SK-N-SH (cell line): ENCODE measurements at regions not wholly inside any gene's neighbourhood (a gene's known extent, or its start where the extent isn't known, plus 50 kb on each side); places are given as distances from the start of the nearest gene placed in this dataset.

Experiments used
- CTCF ChIA-PET: fragments of 300-600, 350-600 bp; formaldehyde crosslinking; extraction: SDS; loops from one replicate; lab custom pipeline; 2021; lab: Yijun Ruan, JAX
- POLR2A ChIA-PET: fragments of 350-600 bp; sonication (Branson Sonifier 250); formaldehyde crosslinking; extraction: SDS; loops from one replicate; lab custom pipeline; 2020; ENCODE audit warnings: antibody characterized with exemption, inconsistent platforms; lab: Yijun Ruan, JAX
- DNase-seq: peaks from one replicate; pipeline ENCODE4 v3.0.0; 2012
- H2AFZ ChIP-seq: fragments of 200-600 bp; sonication (generic); 2 replicates; pipeline ENCODE4 v1.8.1; 2016; ENCODE audit warnings: antibody characterized with exemption, mild to moderate bottlenecking, low read depth
- H3F3A ChIP-seq: fragments of 200-600 bp; sonication (generic); replicated peaks from 2 replicates; pipeline ENCODE3; 2016; ENCODE audit warnings: antibody characterized with exemption, mild to moderate bottlenecking; ENCODE audit not compliant: insufficient read depth
- H3K27ac ChIP-seq, 2 experiments: fragments of 200-500 bp in 1 of 2; fragments of 200-600 bp in 1 of 2; sonication (Bioruptor generic) in 1 of 2; sonication (generic), shearing (Covaris generic) in 1 of 2; 2 replicates each; pipeline versions ENCODE4 v1.5.1 to v1.6.1; 2014 to 2016; ENCODE audit warnings: low read depth in 2 of 2, inconsistent platforms in 1 of 2, low read length in 1 of 2, mild to moderate bottlenecking in 1 of 2, mixed read lengths in 1 of 2
- H3K27me3 ChIP-seq: fragments of 200-600 bp; sonication (generic), shearing (Covaris generic); 2 replicates; pipeline ENCODE4 v1.6.1; 2016; ENCODE audit warnings: mixed run types; ENCODE audit not compliant: insufficient read depth
- H3K36me3 ChIP-seq, 2 experiments: fragments of 200-500 bp in 1 of 2; fragments of 200-600 bp in 1 of 2; sonication (Bioruptor generic) in 1 of 2; sonication (generic) in 1 of 2; replicated peaks in 1 of 2; 2 replicates each; pipeline versions ENCODE3 to v1.5.1; 2014 to 2016; ENCODE audit warnings: low read length in 1 of 2, mild to moderate bottlenecking in 1 of 2; ENCODE audit not compliant: insufficient read depth in 2 of 2, control insufficient read depth in 1 of 2
- H3K4me1 ChIP-seq, 2 experiments: fragments of 200-500 bp in 1 of 2; fragments of 200-600 bp in 1 of 2; sonication (Bioruptor generic) in 1 of 2; sonication (generic), shearing (Covaris generic) in 1 of 2; 2 replicates each; pipeline versions ENCODE4 v1.5.1 to v1.6.1; 2014 to 2016; ENCODE audit warnings: low read depth in 1 of 2, low read length in 1 of 2, mixed run types in 1 of 2; ENCODE audit not compliant: insufficient read depth in 2 of 2, control insufficient read depth in 1 of 2
- H3K4me2 ChIP-seq: fragments of 200-600 bp; sonication (generic), shearing (Covaris generic); 2 replicates; pipeline ENCODE4 v1.6.1; 2017; ENCODE audit warnings: mixed run types
- H3K4me3 ChIP-seq, 2 experiments: fragments of 200-500 bp in 1 of 2; fragments of 200-600 bp in 1 of 2; sonication (Bioruptor generic) in 1 of 2; sonication (generic), shearing (Covaris generic) in 1 of 2; 2 replicates each; pipeline versions ENCODE4 v1.5.1 to v1.8.1; 2014 to 2016; ENCODE audit warnings: low read depth in 2 of 2, inconsistent platforms in 1 of 2, low read length in 1 of 2, mild to moderate bottlenecking in 1 of 2, mixed read lengths in 1 of 2, moderate library complexity in 1 of 2
- H3K79me2 ChIP-seq: fragments of 200-600 bp; sonication (generic); 2 replicates; pipeline ENCODE4 v1.8.1; 2017; ENCODE audit warnings: mild to moderate bottlenecking; ENCODE audit not compliant: insufficient read depth
- H3K9ac ChIP-seq: fragments of 200-600 bp; sonication (generic); 2 replicates; pipeline ENCODE4 v1.6.1; 2017; ENCODE audit warnings: mixed run types
- H3K9me2 ChIP-seq: fragments of 200-600 bp; sonication (generic); 2 replicates; pipeline ENCODE4 v1.6.1; 2017; ENCODE audit warnings: mixed run types
- H3K9me3 ChIP-seq: fragments of 200-600 bp; sonication (generic); 2 replicates; pipeline ENCODE4 v1.6.1; 2017; ENCODE audit warnings: mixed run types, mild to moderate bottlenecking, moderate library complexity
- H4K20me1 ChIP-seq: fragments of 200-600 bp; sonication (generic); 2 replicates; pipeline ENCODE4 v1.6.1; 2017; ENCODE audit warnings: mild to moderate bottlenecking, mixed run types; ENCODE audit not compliant: insufficient read depth
- CTCF ChIP-seq: fragments of 200-600 bp; sonication (generic); IDR thresholded peaks from 2 replicates; pipeline ENCODE4 v1.6.1; 2017; ENCODE audit warnings: antibody characterized with exemption, mild to moderate bottlenecking, moderate library complexity
- FOSL2 ChIP-seq: IDR thresholded peaks from 2 replicates; pipeline ENCODE4 v1.4.0; 2012; ENCODE audit warnings: low read depth, mild to moderate bottlenecking, moderate library complexity, borderline replicate concordance
- FOXJ3 ChIP-seq: sonication (generic); formaldehyde crosslinking; IDR thresholded peaks from 2 replicates; pipeline ENCODE4 v1.5.1; 2020; ENCODE audit warnings: mild to moderate bottlenecking, missing genetic modification reagents
- GABPA ChIP-seq: IDR thresholded peaks from 2 replicates; pipeline ENCODE4 v1.4.0; 2012; ENCODE audit warnings: low read depth, mild to moderate bottlenecking
- IRF3 ChIP-seq: fragments of 150-350 bp; IDR thresholded peaks from 2 replicates; pipeline ENCODE4 v1.6.1; 2016; ENCODE audit warnings: mild to moderate bottlenecking, low read depth, low read length
- JUND ChIP-seq: IDR thresholded peaks from 2 replicates; pipeline ENCODE4 v1.4.0; 2012
- MEF2A ChIP-seq: IDR thresholded peaks from 2 replicates; pipeline ENCODE4 v1.4.0; 2012; ENCODE audit warnings: low read depth, borderline replicate concordance
- NFIC ChIP-seq: IDR thresholded peaks from 2 replicates; pipeline ENCODE4 v1.4.0; 2012; ENCODE audit warnings: borderline replicate concordance
- NRF1 ChIP-seq: IDR thresholded peaks from 2 replicates; pipeline ENCODE4 v1.6.1; 2012; ENCODE audit warnings: low read depth, mild to moderate bottlenecking, low read length
- POLR2AphosphoS5 ChIP-seq: IDR thresholded peaks from 2 replicates; pipeline ENCODE4 v1.6.1; 2012; ENCODE audit warnings: low read depth, low read length
- RAD21 ChIP-seq: IDR thresholded peaks from 2 replicates; pipeline ENCODE4 v1.6.1; 2012; ENCODE audit warnings: mild to moderate bottlenecking, low read length
- RCOR1 ChIP-seq: fragments of 150-350 bp; IDR thresholded peaks from 2 replicates; pipeline ENCODE4 v1.6.1; 2017; ENCODE audit warnings: antibody characterized with exemption, low read length
- SIN3A ChIP-seq: IDR thresholded peaks from 2 replicates; pipeline ENCODE4 v1.6.1; 2012; ENCODE audit warnings: low read depth, mild to moderate bottlenecking, low read length, moderate library complexity, borderline replicate concordance
- TAF1 ChIP-seq: IDR thresholded peaks from 2 replicates; pipeline ENCODE4 v1.6.1; 2012; ENCODE audit warnings: low read depth, mild to moderate bottlenecking, low read length, moderate library complexity, borderline replicate concordance
- TCF12 ChIP-seq: IDR thresholded peaks from 2 replicates; pipeline ENCODE4 v1.4.0; 2012
- TEAD4 ChIP-seq: IDR thresholded peaks from 2 replicates; pipeline ENCODE4 v1.4.0; 2012; ENCODE audit warnings: mild to moderate bottlenecking, borderline replicate concordance; ENCODE audit not compliant: insufficient read depth
- USF1 ChIP-seq: IDR thresholded peaks from 2 replicates; pipeline ENCODE4 v1.4.0; 2012; ENCODE audit warnings: low read depth, borderline replicate concordance
- USF2 ChIP-seq: fragments of 150-350 bp; IDR thresholded peaks from 2 replicates; pipeline ENCODE4 v1.6.1; 2017; ENCODE audit warnings: antibody characterized with exemption, low read length, low read depth, borderline replicate concordance
- YY1 ChIP-seq: IDR thresholded peaks from 2 replicates; pipeline ENCODE4 v1.4.0; 2012; ENCODE audit warnings: low read depth, mild to moderate bottlenecking
- WGBS: methylation state at CpG from one replicate; pipeline ENCODE4 v1.1.6; 2017; ENCODE audit warnings: low lambda C conversion rate; 5-methylcytosine and 5-hydroxymethylcytosine counted together

- Histone ChIP-seq H2AFZ (no peak overlapping the region), H3K4me1 (peaks cover 0 to 21% of the 10 kb centered on the region in 2 experiments; a peak in 1 of 4 replicates), H3K79me2 (no peaks in the 10 kb centered on the region), H3K27ac (no peak overlapping the region), H3K36me3 (no peaks in the 10 kb centered on the region), H3K27me3 (no peaks in the 10 kb centered on the region), H3K9ac (no peak overlapping the region), H3K4me2 (no peak overlapping the region), H3F3A (no peaks in the 10 kb centered on the region), H3K9me2 (no peaks in the 10 kb centered on the region), H4K20me1 (no peaks in the 10 kb centered on the region), H3K4me3 (no peak overlapping the region), H3K9me3 (no peaks in the 10 kb centered on the region)
- POLR2A ChIA-PET = no interaction called here
- WGBS = 19% methylated on average over 7 of the region's 7 CpGs
- no peak for TF ChIP-seq USF1
- no peak for TF ChIP-seq RAD21
- TF ChIP-seq JUND = no peak
- TF ChIP-seq NFIC = no peak
- no peak for TF ChIP-seq SIN3A
- DNase-seq = no peak
- CTCF ChIA-PET = interaction anchor here (0.6 to 1.1 kb wide), 2 partner anchors 17 to 881 kb away, joined by 3 read pairs; no protein-coding TSS in a partner anchor
Observed at GRCh38 chr2:15813481-15814266, 126.7 kb upstream of the MYCN start.

- Histone ChIP-seq H3K4me1 (peaks cover 0 to 23% of the 10 kb centered on the region in 2 experiments; a peak in 1 of 4 replicates), H3K9me2 (no peaks in the 10 kb centered on the region), H2AFZ (no peak overlapping the region), H3K9me3 (no peaks in the 10 kb centered on the region), H3K36me3 (no peaks in the 10 kb centered on the region), H3K4me2 (no peak overlapping the region), H3K4me3 (no peak overlapping the region), H3F3A (no peaks in the 10 kb centered on the region), H3K79me2 (no peaks in the 10 kb centered on the region), H3K9ac (no peak overlapping the region), H4K20me1 (no peaks in the 10 kb centered on the region), H3K27ac (no peak overlapping the region), H3K27me3 (no peaks in the 10 kb centered on the region)
- WGBS = 31% methylated on average over 7 of the region's 8 CpGs
- CTCF ChIA-PET = no interaction called here
- POLR2A ChIA-PET = no interaction called here
- no peak for TF ChIP-seq TCF12
- TF ChIP-seq MEF2A = no peak
- TF ChIP-seq JUND = no peak
- TF ChIP-seq IRF3 = no peak
- TF ChIP-seq POLR2AphosphoS5 = no peak
- no peak for TF ChIP-seq USF2
- no peak for TF ChIP-seq CTCF
- TF ChIP-seq YY1 = no peak
- TF ChIP-seq RAD21 = no peak
- TF ChIP-seq TAF1 = no peak
- no peak for TF ChIP-seq NRF1
- TF ChIP-seq GABPA = no peak
- no peak for TF ChIP-seq TEAD4
- TF ChIP-seq FOSL2 = no peak
- no peak for TF ChIP-seq SIN3A
- TF ChIP-seq FOXJ3 = no peak
- TF ChIP-seq RCOR1 = no peak
- no peak for DNase-seq
Observed at GRCh38 chr2:15814403-15814802, 125.9 kb upstream of the MYCN start.
